ENCODE measurements at regions not wholly inside any gene's neighbourhood (a gene's known extent, or its start where the extent isn't known, plus 50 kb on each side); places are given as distances from the start of the nearest gene placed in this dataset.

DNA sequence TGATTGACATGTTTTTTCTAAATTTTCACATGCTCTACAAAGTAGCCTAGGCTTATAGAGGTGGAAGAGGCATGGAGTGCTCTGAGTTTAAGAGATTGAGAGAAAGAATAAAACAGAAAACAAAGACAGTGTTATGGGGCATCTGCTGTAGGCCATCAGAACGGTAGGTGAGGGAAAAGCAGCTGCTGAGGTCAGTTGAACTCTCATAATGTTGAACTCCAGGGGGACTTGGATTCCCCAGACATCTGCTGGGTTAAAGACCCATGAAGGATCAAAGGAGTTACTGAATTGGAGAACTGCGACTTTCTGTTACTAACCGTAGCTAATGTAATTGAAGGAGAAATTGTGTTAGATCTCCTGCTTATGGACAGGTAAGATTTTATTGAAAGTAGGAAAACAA lies 333.9 kb downstream of the TFAP2B start:
- in situ Hi-C loops (cut with MboI) = no loop called here
- 43% methylated on average over 3 of the region's 3 CpGs for WGBS (ENCODE audit: insufficient coverage, insufficient replicate concordance, low lambda C conversion rate, missing lambda C conversion rate)
- H3K4me1 ChIP-seq (ENCODE audit: control insufficient read depth, insufficient read depth, low read length) = no peaks in the 10 kb centered on the region
- no peak overlapping the region for H3K4me3 ChIP-seq
- H3K36me3 ChIP-seq (ENCODE audit: control insufficient read depth in 2 of 2, insufficient read depth in 2 of 2, low read length in 1 of 2) = no peaks in the 10 kb centered on the region
- BruUV-seq (replicated peaks) = no TSS peak
- no peak overlapping the region for H3K4me2 ChIP-seq (ENCODE audit: control insufficient read depth, insufficient read depth)
- ChIA-PET RAD21 (ENCODE audit: unreplicated experiment) (no interaction called here), POLR2A (interaction anchor here (0.7 kb wide), 1 partner anchor 37 kb away, joined by 3 read pairs; no protein-coding TSS in a partner anchor), CTCF (interaction anchor here (0.7 kb wide), 1 partner anchor 42 kb away, joined by 3 read pairs; no protein-coding TSS in a partner anchor), SMC1A (ENCODE audit: uncharacterized antibody, unreplicated experiment) (interaction anchor here (1.0 kb wide), 1 partner anchor 16 kb away, joined by 4 read pairs; no protein-coding TSS in a partner anchor)
- no peaks in the 10 kb centered on the region for H4K20me1 ChIP-seq (ENCODE audit: control insufficient read depth, insufficient read depth)
- H3K9ac ChIP-seq (ENCODE audit: control insufficient read depth, insufficient read depth, low read length) = no peak overlapping the region
- no peaks in the 10 kb centered on the region for H3K9me3 ChIP-seq (replicated peaks; ENCODE audit: control insufficient read depth, insufficient read depth, low read length)
- no peak for ATAC-seq
- TF ChIP-seq MEF2B (IDR thresholded peaks at IDR 0.05; ENCODE audit: partially characterized antibody, poor library complexity, severe bottlenecking) = peak; percentile 24
- TF ChIP-seq, protein P1, sequence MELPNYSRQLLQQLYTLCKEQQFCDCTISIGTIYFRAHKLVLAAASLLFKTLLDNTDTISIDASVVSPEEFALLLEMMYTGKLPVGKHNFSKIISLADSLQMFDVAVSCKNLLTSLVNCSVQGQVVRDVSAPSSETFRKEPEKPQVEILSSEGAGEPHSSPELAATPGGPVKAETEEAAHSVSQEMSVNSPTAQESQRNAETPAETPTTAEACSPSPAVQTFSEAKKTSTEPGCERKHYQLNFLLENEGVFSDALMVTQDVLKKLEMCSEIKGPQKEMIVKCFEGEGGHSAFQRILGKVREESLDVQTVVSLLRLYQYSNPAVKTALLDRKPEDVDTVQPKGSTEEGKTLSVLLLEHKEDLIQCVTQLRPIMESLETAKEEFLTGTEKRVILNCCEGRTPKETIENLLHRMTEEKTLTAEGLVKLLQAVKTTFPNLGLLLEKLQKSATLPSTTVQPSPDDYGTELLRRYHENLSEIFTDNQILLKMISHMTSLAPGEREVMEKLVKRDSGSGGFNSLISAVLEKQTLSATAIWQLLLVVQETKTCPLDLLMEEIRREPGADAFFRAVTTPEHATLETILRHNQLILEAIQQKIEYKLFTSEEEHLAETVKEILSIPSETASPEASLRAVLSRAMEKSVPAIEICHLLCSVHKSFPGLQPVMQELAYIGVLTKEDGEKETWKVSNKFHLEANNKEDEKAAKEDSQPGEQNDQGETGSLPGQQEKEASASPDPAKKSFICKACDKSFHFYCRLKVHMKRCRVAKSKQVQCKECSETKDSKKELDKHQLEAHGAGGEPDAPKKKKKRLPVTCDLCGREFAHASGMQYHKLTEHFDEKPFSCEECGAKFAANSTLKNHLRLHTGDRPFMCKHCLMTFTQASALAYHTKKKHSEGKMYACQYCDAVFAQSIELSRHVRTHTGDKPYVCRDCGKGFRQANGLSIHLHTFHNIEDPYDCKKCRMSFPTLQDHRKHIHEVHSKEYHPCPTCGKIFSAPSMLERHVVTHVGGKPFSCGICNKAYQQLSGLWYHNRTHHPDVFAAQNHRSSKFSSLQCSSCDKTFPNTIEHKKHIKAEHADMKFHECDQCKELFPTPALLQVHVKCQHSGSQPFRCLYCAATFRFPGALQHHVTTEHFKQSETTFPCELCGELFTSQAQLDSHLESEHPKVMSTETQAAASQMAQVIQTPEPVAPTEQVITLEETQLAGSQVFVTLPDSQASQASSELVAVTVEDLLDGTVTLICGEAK (IDR thresholded peaks at IDR 0.05; ENCODE audit: borderline replicate concordance) = no peak
- H3K79me2 ChIP-seq (ENCODE audit: control insufficient read depth, insufficient read depth, low read length) = no peaks in the 10 kb centered on the region
- no peaks in the 10 kb centered on the region for H3K27me3 ChIP-seq (replicated peaks in 1 of 2; ENCODE audit: control insufficient read depth in 2 of 2, insufficient read depth in 2 of 2, low read length in 1 of 2)
- H3K27ac ChIP-seq (ENCODE audit: control insufficient read depth, insufficient read depth) = no peak overlapping the region
- intact Hi-C loops (cut with micrococcal nuclease; ENCODE audit: unreplicated experiment) = no loop called here
- FAIRE-seq = no peak
- DNase-seq (ENCODE audit: low read depth, low spot score) = no peak
- no peak overlapping the region for H2AFZ ChIP-seq (ENCODE audit: control insufficient read depth, low read depth, low read length)

DNA sequence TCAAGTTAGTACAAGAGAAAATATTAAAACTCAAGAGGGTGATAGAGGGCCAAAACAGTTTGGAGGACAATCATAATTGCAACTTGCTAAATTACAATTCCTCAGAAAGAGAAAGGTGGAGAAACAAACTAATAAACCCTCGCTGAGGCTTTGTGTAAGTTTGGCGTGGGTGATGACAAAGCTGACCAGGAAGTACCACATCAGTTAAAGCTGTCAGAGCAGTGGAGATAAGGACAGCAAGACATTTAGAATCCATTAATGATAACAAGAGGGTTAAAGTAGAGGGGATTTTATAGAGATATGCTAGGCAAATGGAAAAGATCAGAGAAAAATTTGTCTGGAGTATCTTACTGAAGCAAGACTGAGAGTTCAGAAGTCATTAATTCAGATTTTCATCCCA lies 334.4 kb downstream of the TFAP2B start:
- no peaks in the 10 kb centered on the region for H3K36me3 ChIP-seq (ENCODE audit: control insufficient read depth in 2 of 2, insufficient read depth in 2 of 2, low read length in 1 of 2)
- ChIA-PET SMC1A (ENCODE audit: uncharacterized antibody, unreplicated experiment) (interaction anchor here (1.0 kb wide), 1 partner anchor 15 kb away, joined by 4 read pairs; no protein-coding TSS in a partner anchor), POLR2A (no interaction called here), CTCF (interaction anchor here (0.7 kb wide), 1 partner anchor 42 kb away, joined by 3 read pairs; no protein-coding TSS in a partner anchor), RAD21 (ENCODE audit: unreplicated experiment) (no interaction called here)
- H3K4me3 ChIP-seq = no peak overlapping the region
- no TSS peak for BruUV-seq (replicated peaks)
- intact Hi-C loops (cut with micrococcal nuclease; ENCODE audit: unreplicated experiment) (no loop called here), in situ Hi-C loops (cut with MboI) (no loop called here)
- no peak overlapping the region for H2AFZ ChIP-seq (ENCODE audit: control insufficient read depth, low read depth, low read length)
- no peaks in the 10 kb centered on the region for H3K4me1 ChIP-seq (ENCODE audit: control insufficient read depth, insufficient read depth, low read length)
- H3K79me2 ChIP-seq (ENCODE audit: control insufficient read depth, insufficient read depth, low read length) = no peaks in the 10 kb centered on the region
- no peak overlapping the region for H3K9ac ChIP-seq (ENCODE audit: control insufficient read depth, insufficient read depth, low read length)
- no peak overlapping the region for H3K4me2 ChIP-seq (ENCODE audit: control insufficient read depth, insufficient read depth)
- ATAC-seq (no peak), DNase-seq (ENCODE audit: low read depth, low spot score) (no peak), FAIRE-seq (no peak)
- no peaks in the 10 kb centered on the region for H4K20me1 ChIP-seq (ENCODE audit: control insufficient read depth, insufficient read depth)
- no peaks in the 10 kb centered on the region for H3K27me3 ChIP-seq (replicated peaks in 1 of 2; ENCODE audit: control insufficient read depth in 2 of 2, insufficient read depth in 2 of 2, low read length in 1 of 2)
- no peak overlapping the region for H3K27ac ChIP-seq (ENCODE audit: control insufficient read depth, insufficient read depth)
- WGBS (ENCODE audit: insufficient coverage, insufficient replicate concordance, low lambda C conversion rate, missing lambda C conversion rate) = 0% methylated on average over 2 of the region's 2 CpGs
- H3K9me3 ChIP-seq (replicated peaks; ENCODE audit: control insufficient read depth, insufficient read depth, low read length) = no peaks in the 10 kb centered on the region
- TF ChIP-seq, protein P2, sequence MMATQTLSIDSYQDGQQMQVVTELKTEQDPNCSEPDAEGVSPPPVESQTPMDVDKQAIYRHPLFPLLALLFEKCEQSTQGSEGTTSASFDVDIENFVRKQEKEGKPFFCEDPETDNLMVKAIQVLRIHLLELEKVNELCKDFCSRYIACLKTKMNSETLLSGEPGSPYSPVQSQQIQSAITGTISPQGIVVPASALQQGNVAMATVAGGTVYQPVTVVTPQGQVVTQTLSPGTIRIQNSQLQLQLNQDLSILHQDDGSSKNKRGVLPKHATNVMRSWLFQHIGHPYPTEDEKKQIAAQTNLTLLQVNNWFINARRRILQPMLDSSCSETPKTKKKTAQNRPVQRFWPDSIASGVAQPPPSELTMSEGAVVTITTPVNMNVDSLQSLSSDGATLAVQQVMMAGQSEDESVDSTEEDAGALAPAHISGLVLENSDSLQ (IDR thresholded peaks at IDR 0.05) = no peak
- TF ChIP-seq CHD2 (IDR thresholded peaks at IDR 0.05; ENCODE audit: borderline replicate concordance, low read depth, low read length) (no peak), SMAD5 (IDR thresholded peaks at IDR 0.05; ENCODE audit: low read depth) (no peak), SREBF2 (IDR thresholded peaks at IDR 0.05; ENCODE audit: low read length) (no peak), CHD4 (IDR thresholded peaks at IDR 0.05) (no peak), MEF2A (IDR thresholded peaks at IDR 0.05; ENCODE audit: insufficient read depth, low read depth, low read length) (no peak), ETV6 (conservative IDR thresholded peaks at IDR 0.05 in 1 of 2, IDR thresholded peaks at IDR 0.05 in 1 of 2; ENCODE audit: borderline replicate concordance in 1 of 2, low read depth in 1 of 2) (no peak)
- TF ChIP-seq, protein P3, sequence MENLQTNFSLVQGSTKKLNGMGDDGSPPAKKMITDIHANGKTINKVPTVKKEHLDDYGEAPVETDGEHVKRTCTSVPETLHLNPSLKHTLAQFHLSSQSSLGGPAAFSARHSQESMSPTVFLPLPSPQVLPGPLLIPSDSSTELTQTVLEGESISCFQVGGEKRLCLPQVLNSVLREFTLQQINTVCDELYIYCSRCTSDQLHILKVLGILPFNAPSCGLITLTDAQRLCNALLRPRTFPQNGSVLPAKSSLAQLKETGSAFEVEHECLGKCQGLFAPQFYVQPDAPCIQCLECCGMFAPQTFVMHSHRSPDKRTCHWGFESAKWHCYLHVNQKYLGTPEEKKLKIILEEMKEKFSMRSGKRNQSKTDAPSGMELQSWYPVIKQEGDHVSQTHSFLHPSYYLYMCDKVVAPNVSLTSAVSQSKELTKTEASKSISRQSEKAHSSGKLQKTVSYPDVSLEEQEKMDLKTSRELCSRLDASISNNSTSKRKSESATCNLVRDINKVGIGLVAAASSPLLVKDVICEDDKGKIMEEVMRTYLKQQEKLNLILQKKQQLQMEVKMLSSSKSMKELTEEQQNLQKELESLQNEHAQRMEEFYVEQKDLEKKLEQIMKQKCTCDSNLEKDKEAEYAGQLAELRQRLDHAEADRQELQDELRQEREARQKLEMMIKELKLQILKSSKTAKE (IDR thresholded peaks at IDR 0.05; ENCODE audit: low read depth, poor library complexity, severe bottlenecking) = no peak

All from GM12878 (cell line).